ENCODE measurements at regions not wholly inside any gene's neighbourhood (a gene's known extent, or its start where the extent isn't known, plus 50 kb on each side); places are given as distances from the start of the nearest gene placed in this dataset.

DNA sequence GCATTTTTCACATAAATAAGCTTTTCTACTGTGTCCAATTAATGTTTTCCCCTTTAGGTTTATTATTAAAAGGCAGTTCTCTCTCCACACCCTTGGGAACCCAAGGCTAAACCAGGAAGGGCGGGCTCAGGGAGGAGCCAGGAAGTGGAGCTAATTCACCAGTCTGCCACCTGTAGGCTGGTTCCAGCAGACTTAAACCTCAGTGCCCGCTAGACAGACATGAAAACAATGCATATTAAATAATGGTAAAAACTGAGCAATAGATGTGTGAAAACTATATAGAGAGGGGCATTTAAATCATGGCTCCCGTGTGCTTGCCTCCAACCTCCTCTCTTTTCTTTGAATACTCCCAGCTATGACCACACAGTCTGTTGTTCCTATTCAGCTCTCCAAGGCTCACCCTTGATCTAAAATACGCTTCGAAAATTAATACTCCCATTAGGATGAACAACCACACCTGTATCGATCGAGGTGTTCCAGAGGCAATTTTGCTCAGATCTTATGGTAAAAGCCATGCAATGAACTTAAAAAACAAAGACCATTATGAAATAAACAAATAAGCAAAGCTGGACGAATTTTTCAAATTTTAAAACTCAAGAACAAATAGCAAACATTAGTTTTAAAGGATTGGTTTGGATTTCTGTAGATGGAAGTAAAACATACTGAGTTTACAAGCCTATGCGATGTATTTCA lies 253.3 kb downstream of the TJP1 start:
- H3K27me3 ChIP-seq (ENCODE audit: control insufficient read depth in 2 of 2, insufficient read depth in 2 of 2, low read length in 2 of 2) = peaks cover 45 to 56% of the 10 kb centered on the region in 2 experiments
- dilution Hi-C loops (cut with MboI; ENCODE audit: extremely low pct_ligation_motif_present, low sequenced_read_pairs) (no loop called here), intact Hi-C loops (cut with micrococcal nuclease) (no loop called here)
- H3K9me1 ChIP-seq (replicated peaks; ENCODE audit: control insufficient read depth, extremely low read depth, insufficient read depth, low read length) = no peaks in the 10 kb centered on the region
- H3K79me2 ChIP-seq (ENCODE audit: control insufficient read depth, insufficient read depth, low read length) = no peaks in the 10 kb centered on the region
- POLR2A ChIA-PET = no interaction called here
- TF ChIP-seq, protein P1, sequence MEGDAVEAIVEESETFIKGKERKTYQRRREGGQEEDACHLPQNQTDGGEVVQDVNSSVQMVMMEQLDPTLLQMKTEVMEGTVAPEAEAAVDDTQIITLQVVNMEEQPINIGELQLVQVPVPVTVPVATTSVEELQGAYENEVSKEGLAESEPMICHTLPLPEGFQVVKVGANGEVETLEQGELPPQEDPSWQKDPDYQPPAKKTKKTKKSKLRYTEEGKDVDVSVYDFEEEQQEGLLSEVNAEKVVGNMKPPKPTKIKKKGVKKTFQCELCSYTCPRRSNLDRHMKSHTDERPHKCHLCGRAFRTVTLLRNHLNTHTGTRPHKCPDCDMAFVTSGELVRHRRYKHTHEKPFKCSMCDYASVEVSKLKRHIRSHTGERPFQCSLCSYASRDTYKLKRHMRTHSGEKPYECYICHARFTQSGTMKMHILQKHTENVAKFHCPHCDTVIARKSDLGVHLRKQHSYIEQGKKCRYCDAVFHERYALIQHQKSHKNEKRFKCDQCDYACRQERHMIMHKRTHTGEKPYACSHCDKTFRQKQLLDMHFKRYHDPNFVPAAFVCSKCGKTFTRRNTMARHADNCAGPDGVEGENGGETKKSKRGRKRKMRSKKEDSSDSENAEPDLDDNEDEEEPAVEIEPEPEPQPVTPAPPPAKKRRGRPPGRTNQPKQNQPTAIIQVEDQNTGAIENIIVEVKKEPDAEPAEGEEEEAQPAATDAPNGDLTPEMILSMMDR (IDR thresholded peaks at IDR 0.05; ENCODE audit: extremely low read depth in 1 of 2, insufficient read depth in 1 of 2, low read depth in 1 of 2, low read length in 2 of 2) = no peak
- TF ChIP-seq EZH2 (IDR thresholded peaks at IDR 0.05; ENCODE audit: borderline replicate concordance, low read depth, low read length, severe bottlenecking) = no peak
- TF ChIP-seq MYC (IDR thresholded peaks at IDR 0.05; ENCODE audit: low read depth, low read length) = no peak
- TF ChIP-seq POLR2AphosphoS5 (IDR thresholded peaks at IDR 0.05; ENCODE audit: insufficient read depth, low read depth, low read length) = no peak
- no peak for TF ChIP-seq FOS (IDR thresholded peaks at IDR 0.05; ENCODE audit: borderline replicate concordance, insufficient read depth, low read length)
- no peak for TF ChIP-seq JUN (IDR thresholded peaks at IDR 0.05; ENCODE audit: borderline replicate concordance, insufficient read depth, insufficient read length, low read depth)
- TF ChIP-seq, protein P2, sequence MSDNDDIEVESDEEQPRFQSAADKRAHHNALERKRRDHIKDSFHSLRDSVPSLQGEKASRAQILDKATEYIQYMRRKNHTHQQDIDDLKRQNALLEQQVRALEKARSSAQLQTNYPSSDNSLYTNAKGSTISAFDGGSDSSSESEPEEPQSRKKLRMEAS (IDR thresholded peaks at IDR 0.05; ENCODE audit: insufficient read depth, insufficient read length) = no peak
- TF ChIP-seq POLR2A (IDR thresholded peaks at IDR 0.05; ENCODE audit: low read depth, low read length) = no peak
- no peak for TF ChIP-seq GATA2 (IDR thresholded peaks at IDR 0.05; ENCODE audit: insufficient read depth, insufficient read length, low read depth, low read length)
- peaks cover 12% of the 10 kb centered on the region for H3K4me1 ChIP-seq (ENCODE audit: control insufficient read depth, extremely low read depth, insufficient read depth, low read length)
- DNase-seq (ENCODE audit: low read depth, low spot score) (no peak), FAIRE-seq (no peak)
- no peak overlapping the region for H3K27ac ChIP-seq (ENCODE audit: insufficient read depth, low read depth, low read length)
- H2AFZ ChIP-seq (ENCODE audit: low read depth, low read length) = no peak overlapping the region
- no peaks in the 10 kb centered on the region for H4K20me1 ChIP-seq (replicated peaks; ENCODE audit: control insufficient read depth, extremely low read depth, insufficient read depth, low read length)
- no peaks in the 10 kb centered on the region for H3K9me3 ChIP-seq (replicated peaks; ENCODE audit: control insufficient read depth, insufficient read depth, low read length)
- no peak overlapping the region for H3K4me3 ChIP-seq (replicated peaks in 1 of 3; ENCODE audit: insufficient read depth in 1 of 3, low read depth in 1 of 3, low read length in 3 of 3)
- no peak overlapping the region for H3K9ac ChIP-seq (replicated peaks; ENCODE audit: extremely low read depth, insufficient read depth, low read length)
- H3K4me2 ChIP-seq (ENCODE audit: insufficient read depth, low read length) = no peak overlapping the region
- CTCF ChIA-PET = interaction anchor here (0.6 kb wide), 1 partner anchor 19 kb away, joined by 3 read pairs; no protein-coding TSS in a partner anchor
- no peaks in the 10 kb centered on the region for H3K36me3 ChIP-seq (ENCODE audit: control insufficient read depth in 2 of 2, extremely low read depth in 1 of 2, insufficient read depth in 2 of 2, low read length in 2 of 2)
- BruUV-seq (replicated peaks) = no TSS peak
